HG03442 (cell line): ENCODE measurements at regions not wholly inside any gene's neighbourhood (a gene's known extent, or its start where the extent isn't known, plus 50 kb on each side); places are given as distances from the start of the nearest gene placed in this dataset.
"Not testable (repeated sequence)": the region's sequence is repeated elsewhere in the genome, so short reads cannot be mapped to it uniquely, and the experiment has no call there.

ENCODE experiments used
- ATAC-seq: cut with Tn5 transposase; IDR thresholded peaks from one replicate; pipeline ENCODE4 v1.9.1; 2021; ENCODE audit warnings: mild to moderate bottlenecking, moderate library complexity; ENCODE audit not compliant: unreplicated experiment

DNA sequence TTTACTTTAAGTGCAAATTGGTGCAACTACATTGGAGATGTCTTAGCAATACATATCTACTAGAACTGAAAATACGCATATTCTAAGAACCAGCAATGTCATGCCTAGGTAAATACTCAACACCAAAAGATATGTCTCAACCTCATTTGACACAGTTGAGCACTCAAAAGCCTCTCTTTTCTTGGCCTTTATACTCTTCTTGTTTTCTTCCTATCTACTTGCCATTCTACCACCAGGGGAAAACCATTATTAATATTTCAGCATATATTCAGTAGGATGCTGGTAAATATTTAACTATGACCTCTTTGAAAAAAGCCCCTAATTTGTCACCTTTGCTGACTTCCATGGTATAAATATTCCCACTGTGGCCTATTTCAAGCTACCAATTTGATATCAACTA, 443.8 kb downstream of the LRRC70 start:
- no peak for ATAC-seq

DNA sequence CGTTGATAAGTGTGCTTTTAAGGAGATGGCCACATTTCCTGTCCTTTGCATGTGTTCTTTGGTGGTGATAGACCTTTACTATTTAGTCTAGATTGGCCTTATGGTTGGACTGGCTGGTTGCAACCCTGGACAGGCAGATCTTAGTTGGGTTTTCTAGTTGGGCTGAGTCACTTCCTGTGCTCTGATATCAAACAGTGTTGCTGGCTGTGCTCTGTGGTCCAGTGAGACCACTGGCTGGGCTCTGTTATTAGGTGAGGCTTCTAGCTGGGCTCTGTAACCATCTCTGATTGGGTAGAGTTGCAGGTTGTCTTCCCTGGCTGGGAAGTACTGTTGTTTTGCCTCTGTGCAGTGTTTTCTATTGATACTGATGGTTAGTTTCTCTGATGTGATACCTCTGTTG, 432.5 kb downstream of the LRRC70 start:
- no peak for ATAC-seq

DNA sequence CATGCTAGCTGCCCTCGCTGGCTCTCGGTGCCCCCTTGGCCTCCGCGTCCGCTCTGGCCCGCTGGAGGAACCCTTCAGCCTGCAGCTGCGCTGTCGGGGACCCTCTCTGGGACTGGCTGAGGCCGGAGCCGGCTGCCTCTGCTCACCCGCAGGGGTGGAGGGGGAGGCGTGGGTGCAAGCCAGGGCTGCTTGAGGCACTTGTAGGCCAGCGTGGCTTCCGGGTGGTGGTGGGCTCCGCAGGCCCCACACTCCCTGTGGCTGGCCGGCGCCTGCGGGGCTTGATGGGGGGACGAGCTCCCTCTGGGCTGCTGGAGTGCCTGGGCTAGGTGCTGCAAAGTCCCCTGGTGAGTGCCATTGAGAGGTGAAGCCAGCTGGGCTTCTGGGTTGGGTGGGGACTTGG, 429.6 kb downstream of the LRRC70 start:
- no peak for ATAC-seq

DNA sequence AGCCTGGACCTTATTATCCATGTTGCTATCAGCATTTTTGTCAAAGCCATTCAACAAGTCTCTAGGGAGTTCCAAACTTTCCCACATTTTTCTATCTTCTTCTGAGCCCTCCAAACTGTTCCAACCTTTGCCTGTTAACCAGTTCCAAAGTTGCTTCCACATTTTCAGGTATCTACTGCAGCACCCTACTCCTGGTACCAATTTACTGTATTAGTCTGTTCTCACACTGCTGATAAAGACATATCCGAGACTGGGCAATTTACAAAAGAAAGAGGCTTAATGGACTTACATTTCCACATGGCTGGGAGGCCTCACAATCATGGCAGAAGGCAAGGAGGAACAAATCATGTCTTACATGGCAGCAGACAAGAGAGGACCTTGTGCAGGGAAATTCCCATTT, 416.2 kb downstream of the LRRC70 start:
- not testable (repeated sequence) for ATAC-seq

DNA sequence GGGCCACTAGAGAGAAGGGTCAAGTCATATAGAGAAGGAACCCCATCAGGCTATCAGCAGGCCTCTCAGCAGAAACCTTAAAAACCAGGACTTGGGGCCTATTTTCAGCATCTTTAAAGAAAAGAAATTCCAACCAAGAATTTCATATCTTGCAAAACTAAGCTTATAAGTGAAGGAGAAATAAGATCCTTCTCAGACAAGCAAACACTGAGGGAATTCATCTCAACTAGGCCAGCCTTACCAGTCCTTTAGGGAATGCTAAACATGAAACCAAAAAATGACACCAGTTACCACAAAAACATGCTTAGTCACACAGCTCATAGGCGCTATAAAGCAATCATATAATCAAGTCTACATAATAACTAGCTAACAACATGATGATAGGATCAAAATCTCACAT, 407.1 kb downstream of the LRRC70 start:
- no peak for ATAC-seq

DNA sequence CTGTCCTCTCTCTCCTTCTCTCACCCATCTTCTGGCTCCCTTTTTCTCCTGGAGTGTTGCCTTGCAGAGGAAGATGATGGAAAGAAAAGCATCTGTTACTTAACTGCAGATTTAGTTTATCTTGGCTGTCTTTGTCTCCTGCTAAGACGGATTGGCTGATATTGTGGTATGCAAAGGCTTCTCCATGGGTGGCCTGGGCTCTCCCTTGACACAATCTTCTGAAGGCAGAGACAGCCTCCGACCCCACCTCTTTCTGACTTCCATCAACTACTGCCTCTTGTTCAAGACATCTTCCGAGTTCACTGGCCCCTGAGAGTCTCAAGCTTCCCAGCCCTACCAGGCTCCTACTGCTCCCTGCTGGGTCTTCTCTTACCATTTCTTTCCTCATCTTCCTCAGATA, 403.7 kb downstream of the LRRC70 start:
- ATAC-seq = no peak

DNA sequence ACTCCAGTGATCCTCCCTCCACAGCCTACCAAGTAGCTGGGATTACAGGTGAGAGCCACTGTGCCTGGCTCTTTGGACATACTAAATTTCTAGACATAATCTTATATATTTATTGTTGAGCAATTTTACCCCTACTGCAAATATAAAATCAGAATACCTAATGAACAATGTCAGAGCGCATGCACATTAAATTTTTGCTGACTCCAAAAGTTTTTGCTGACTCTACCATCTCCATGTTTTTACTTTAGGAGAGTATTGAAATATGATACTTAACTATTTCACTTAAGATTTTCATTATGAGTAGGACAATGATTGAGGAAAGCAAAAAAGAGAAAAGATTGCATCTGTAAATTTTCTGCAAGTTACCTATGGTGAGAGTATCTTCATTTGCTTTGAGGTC, 402.3 kb downstream of the LRRC70 start:
- no peak for ATAC-seq

DNA sequence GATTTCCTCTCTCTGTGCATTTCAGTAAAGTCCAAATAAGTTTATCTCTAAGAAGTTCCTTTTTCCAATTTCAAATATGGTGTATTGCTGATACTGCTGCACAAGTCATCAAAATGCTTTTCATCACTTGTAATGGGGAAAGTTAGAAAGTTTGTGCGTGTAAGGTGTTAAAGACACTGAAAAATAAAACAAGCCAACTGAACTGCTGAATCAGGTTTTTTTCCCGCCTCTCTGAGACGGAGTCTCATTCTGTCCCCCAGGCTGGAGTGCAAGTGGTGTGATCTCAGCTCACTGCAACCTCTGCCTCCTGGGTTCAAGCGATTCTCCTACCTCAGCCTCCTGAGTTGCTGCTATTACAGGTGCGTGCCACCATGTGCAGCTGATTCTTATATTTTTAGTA, 400.9 kb downstream of the LRRC70 start:
- ATAC-seq = no peak

DNA sequence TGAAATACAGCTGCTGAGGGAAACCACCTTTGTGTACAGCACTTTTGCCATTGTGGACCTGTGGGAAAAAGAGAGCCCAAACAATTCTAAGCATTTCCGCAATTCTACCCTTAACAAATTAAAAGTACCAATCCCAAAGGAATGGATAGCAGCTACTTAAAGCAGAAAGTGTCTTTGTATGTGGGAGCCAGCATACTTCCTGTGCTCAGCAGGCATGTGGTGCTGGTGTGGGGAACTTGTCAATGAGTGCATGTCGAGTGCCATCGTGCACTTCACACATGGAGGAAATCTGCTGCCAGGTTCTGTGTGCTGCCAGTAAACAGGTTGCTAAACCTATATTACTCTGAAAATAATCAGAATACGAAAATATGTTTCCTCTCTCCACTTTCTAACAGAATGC, 399.0 kb downstream of the LRRC70 start:
- no peak for ATAC-seq

DNA sequence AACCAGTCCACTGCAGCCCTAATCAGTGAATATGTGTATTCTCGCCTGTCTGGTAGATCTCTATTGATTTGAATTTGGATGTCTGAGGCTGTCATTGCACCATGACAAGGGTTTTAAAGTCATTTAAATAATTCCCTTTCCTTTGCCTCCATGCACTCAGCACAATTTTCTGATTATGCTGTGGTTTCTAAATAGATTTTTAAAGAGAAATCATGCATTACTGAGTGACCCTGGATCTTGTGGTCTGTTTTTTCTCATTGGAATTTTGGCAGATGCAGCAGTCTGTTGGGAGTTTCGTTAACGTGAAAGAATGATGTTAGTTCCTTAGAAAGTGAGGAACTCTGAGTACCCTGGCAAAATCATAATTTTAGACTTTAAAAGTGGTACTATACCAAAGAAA, 396.0 kb downstream of the LRRC70 start:
- ATAC-seq = no peak

DNA sequence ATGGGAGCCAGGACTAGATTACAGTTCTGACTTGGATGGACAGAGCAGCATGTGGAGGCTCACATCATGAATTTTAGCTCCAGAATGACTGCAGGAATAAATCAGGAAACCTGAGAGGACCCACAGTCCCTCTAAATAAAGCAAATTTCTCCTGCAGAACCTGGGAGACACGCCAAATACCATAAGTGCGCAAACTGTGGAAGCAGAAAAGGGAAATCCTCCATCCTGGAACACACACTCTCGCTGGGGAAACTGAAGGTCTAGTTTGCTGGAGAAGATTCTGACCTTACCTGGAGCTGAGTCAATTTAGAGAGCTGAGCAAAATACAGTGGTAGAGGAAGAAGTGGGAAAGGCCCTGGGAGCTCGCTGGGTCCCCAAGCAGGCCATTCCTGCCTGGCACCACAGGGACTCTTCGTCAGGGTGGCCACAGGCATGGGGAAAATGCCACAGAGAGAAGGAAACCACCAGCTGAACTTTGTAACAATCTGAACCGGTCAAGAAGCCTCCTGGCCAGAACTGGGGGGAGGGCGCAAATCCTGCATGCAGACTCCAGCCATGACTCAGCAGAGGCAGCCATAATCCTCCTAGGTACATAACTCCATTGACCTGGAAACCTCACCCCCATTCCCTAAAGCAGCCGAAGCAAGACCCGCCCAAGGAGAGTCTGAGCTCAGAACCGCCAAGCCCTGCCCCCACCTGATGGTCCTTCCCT, 390.9 kb downstream of the LRRC70 start:
- no peak for ATAC-seq

DNA sequence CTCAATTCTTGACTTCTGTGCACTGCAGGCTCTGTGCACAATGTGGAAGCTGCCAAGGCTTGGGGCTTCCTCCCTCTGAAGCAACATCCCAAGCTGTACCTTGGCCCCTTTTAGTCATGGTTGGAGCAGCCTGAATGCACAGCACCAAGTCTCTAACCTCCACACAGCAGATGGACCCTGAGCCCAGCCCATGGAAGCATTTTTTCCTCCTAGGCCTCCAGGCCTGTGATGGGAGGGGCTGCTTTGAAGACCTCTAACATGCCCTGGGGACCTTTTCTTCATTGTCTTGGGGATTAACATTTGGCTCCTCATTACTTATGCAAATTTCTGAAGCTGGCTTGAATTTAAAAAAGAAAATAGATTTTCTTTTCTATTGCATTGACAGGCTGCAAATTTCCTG, 385.8 kb downstream of the LRRC70 start:
- ATAC-seq = no peak

DNA sequence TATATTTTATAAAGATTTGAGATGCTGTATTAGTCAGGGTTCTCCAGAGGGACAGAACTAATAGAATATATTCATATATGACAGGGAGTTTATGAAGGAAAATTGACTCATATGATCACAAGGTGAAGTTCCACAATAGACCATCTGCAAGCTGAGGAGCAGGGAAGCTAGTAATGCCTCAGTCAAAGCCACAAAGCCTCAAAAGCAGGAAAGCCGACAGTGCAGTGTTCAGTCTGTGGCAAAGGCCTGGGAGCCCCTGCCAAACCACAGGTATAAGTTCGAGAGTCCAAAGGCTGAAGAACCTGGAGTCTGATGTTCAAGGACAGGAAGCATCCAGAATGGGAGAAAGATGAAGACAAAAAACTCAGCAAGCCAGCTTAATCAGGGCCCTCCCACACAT, 382.2 kb downstream of the LRRC70 start:
- no peak for ATAC-seq

DNA sequence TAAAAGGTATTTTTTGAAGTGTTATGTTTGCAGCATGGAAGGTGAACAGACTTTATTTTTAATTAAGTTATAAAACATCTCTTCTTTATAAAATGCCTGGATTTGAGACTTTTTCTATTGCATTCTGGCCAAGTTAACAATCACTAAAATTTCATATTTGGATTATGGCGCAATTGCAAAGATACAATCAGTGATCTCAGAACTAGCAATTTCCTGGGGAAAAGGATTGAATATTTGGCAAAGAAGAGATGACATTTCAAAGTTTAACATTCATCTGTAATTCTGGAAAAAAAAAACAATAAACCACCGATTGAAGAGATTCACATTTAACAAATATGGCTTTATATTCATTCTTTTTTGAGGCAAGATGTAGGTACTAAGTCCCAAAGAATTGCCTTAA, 378.0 kb downstream of the LRRC70 start:
- no peak for ATAC-seq

DNA sequence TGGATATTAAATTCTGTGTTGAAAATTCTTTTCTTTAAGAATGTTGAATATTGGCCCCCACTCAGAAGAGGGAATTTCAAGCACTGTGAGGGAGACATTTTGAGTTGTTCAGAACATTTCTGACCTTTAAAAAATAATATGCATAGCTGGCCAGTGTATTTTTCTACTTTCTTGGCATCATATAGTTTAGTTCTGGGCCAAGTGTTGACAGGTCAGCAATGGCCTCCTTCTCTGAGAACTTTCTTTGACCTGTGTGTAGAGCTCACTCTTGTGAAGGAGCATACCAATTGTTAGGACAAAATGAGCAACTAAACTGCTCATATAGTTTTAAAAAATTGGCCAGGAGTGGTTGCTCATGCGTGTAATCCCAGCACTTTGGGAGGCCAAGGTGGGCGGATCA, 376.0 kb downstream of the LRRC70 start:
- ATAC-seq = no peak

DNA sequence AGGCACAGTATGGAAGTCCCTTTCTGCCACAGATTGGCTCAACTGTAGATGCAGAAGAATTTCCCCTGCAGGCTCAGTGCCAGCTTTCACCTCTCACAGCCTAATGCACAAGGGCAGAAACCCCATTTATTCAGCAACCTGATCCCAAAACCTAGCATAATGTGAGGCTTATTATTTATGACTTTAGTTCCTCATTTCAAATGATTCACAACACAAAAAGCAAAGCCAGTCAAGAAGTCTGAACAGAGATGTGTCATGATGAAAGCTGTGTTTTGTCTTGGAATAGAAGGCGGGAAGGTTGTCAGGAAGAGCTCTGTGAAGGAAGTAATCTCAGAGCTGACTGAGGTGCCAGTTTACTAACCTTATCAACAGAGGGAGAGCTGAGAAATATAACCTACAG, 369.7 kb downstream of the LRRC70 start:
- no peak for ATAC-seq

DNA sequence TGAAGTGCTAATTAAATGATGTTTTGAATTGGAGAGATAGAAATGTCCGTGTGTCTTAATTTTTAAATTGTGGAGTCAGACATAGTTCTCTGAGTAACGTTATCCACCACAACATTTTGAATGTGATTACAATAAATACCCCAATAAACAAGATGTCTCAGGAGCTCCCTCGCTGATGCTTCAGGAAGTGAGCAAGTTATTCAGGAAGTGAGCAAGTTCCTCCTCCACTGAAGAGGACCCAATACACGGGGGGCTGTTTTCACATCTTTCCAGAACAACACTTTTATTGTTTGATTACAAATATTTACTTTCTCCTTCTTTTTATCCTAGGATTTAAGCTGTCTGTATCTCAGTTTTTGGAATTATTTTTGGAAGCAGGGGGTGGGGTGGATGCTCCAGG, 363.8 kb downstream of the LRRC70 start:
- ATAC-seq = no peak

DNA sequence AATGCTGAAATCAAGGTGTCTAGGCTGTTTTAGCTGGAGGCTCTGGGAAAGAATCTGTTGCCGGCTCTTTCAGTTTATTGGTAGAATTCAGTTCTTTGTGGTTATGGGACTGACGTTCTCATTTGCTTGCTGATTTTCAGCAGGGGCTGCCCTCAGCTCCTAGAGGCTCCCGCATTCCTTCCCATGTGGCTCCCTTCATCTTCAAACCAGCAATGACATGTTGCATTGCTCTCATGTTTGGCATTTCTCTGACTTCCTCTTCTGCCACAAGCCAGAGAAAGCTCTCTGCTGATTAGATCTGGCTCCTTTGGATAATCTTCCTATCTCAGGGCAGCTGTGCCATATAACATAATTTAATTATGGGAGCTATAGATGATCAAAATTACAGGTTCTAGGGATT, 360.3 kb downstream of the LRRC70 start:
- no peak for ATAC-seq

DNA sequence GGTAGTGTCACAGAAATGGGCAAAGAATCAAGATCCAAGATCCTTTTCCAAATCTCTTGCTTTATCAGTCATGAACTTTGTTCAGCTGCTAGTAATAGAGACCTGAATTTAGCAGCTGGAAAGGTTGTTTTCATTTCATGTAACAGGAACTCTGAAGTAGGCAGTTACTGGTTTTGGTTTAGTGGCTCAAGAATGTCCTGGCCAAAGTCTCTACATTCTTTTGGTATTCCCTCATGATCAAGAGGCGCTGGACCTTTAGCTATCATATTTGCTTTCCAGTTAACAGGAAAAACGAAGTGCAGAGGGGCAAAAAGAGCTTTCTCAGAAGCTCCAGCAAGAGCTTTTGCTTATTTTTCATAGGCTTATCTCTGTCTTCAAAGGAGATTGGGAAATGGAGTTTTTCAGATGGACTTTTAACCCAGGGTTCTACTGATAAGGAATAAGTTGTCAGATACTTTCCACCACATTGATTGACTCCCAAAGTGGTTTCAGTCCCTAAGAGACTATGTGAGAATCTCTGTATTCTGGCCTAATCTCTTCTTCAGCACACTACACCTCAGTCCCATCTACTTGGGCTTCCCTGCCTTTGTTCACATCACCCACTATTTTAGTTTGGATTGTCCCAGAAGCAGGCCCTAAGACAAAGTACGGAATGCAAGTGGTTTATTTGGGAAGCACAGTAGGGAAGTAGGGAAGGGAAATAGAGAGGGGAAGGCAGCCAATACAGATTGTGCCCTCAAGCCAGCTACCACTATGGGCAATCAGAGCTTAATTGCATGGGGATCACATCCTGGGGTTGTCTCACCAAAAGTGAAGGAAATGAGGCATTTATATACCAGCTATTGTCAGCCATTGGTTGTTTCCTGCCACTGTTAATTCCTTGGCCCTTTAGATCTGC, 359.3 kb downstream of the LRRC70 start:
- no peak for ATAC-seq

DNA sequence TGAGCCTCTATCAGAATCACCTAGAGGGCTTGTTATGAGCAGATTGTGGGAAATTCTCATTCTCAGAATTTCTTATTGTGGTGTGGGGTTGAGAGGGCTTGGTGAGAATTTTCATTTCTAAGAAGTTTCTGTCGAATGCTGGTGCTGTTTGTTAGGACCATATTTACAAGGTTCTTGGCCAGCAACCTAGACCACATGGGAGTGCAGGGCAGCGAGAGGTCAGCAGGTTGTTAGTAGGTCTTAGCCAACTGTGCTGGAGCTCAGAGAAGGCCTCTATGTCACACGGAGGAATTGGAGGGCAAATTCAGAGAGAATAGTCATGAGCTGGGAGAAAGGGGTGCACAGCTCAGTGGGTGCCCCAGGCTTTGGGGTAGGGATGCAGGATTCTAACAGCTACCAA, 357.0 kb downstream of the LRRC70 start:
- ATAC-seq = no peak

DNA sequence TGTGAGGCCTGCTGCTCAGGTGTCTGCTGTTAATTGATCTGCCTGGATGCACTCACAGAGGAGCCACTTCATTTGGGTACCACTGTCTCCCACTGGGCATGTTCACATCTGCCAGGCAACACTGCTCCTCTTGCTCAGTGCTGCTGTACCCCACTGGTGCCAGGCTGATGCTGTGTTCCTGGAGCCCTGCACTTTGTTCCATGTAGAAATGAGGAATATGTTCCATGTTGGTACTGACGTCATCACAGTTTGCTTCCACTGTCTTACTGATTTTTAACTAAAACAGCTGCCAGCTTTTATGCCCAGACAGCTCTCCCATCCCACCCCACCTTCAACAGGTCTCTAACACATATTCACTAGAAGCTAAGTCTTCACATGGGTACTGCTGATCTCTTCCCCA, 355.7 kb downstream of the LRRC70 start:
- no peak for ATAC-seq

DNA sequence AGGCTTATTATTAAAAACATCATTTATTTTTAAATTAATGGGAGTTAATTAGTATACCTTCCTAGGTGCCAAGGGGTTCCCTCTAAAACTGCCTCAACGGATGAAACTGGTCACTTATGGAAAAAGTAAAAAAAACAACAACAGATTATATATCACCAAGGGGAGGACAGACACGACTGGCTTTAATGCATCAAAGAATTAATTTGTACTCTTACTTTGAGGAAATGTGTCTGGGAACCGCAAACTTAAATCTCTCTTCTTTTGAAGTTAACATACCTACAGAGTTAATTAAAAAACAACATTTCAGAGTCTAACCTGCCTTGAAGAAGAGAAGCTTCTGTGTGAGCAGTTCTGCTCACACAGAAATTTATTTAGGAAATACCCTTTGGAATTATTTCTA, 354.6 kb downstream of the LRRC70 start:
- no peak for ATAC-seq
